ENCODE measurements at regions not wholly inside any gene's neighbourhood (a gene's known extent, or its start where the extent isn't known, plus 50 kb on each side); places are given as distances from the start of the nearest gene placed in this dataset.
"Not testable (repeated sequence)": the region's sequence is repeated elsewhere in the genome, so short reads cannot be mapped to it uniquely, and the experiment has no call there.

DNA sequence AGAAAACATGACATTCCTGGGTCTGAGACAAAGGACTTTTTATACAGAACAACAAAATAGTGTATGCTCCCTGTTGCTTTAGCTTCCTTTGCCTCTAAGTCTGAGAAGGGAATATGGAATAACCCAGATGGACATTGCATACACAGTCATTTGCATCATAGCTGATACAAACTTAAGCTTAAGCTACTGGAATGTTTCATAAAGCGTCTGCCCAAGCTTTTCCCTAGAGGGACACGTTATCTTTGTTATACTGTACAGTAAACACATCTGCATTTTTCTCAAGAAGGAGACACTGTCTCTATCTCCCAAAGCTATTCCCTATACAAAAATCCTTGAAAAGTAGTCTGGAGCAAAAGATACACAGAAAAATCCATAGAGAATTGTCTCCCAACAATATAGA is 775.0 kb downstream of the DIPK2A start:
- no peaks in the 10 kb centered on the region for H3K4me1 ChIP-seq (ENCODE audit: control insufficient read depth, low read length)
- H3K9me2 ChIP-seq (replicated peaks; ENCODE audit: control insufficient read depth, low read length): no peaks in the 10 kb centered on the region
- no peak overlapping the region for H3K4me2 ChIP-seq (ENCODE audit: low read length)
- no peaks in the 10 kb centered on the region for H3K79me2 ChIP-seq (ENCODE audit: control insufficient read depth, low read length)
- no peaks in the 10 kb centered on the region for H4K20me1 ChIP-seq (ENCODE audit: control insufficient read depth, insufficient read depth, low read depth, low read length)
- H3K27ac ChIP-seq (ENCODE audit: low read depth, low read length): no peak overlapping the region
- H3K27me3 ChIP-seq (ENCODE audit: control insufficient read depth, low read length): no peaks in the 10 kb centered on the region
- no peaks in the 10 kb centered on the region for H3K36me3 ChIP-seq (ENCODE audit: control insufficient read depth, low read length)
- H3F3A ChIP-seq (ENCODE audit: control insufficient read depth, insufficient read depth): no peaks in the 10 kb centered on the region
- no peaks in the 10 kb centered on the region for H3K9me3 ChIP-seq (ENCODE audit: control insufficient read depth, insufficient read depth, low read length)
- TF ChIP-seq EZH2phosphoT487 (IDR thresholded peaks at IDR 0.05; ENCODE audit: borderline replicate concordance, low read length) (no peak), CTCF (IDR thresholded peaks at IDR 0.05; ENCODE audit: low read depth, low read length, poor library complexity, severe bottlenecking) (no peak)
- H3K4me3 ChIP-seq (ENCODE audit: low read length): no peak overlapping the region

DNA sequence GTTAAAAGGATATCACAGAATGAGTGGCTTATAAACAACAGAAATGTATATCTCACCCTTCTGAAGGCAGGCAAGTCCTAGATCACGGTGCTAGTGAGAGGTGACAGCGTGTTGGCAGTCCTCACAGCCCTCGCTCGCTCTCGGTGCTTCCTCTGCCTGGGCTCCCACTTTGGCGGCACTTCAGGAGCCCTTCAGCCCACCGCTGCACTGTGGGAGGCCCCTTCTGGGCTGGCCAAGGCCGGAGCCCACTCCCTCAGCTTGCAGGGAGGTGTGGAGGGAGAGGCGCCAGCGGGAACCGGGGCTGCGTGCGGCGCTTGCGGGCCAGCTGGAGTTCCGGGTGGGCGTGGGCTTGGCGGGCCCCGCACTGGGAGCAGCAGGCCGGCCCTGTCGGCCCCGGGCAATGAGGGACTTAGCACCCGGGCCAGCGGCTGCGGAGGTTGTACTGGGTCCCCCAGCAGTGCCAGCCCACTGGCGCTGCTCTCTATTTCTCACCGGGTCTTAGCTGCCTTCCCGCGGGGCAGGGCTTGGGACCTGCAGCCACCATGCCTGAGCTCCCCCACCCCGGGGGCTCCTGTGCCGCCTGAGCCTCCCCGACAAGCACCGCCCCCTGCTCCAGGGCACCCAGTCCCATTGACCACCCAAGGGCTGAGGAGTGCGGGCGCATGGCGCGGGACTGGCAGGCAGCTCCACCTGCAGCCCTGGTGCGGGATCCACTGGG is 778.1 kb downstream of the DIPK2A start:
- not testable (repeated sequence) for H3K27ac ChIP-seq (ENCODE audit: low read depth, low read length); H3K79me2 ChIP-seq (ENCODE audit: control insufficient read depth, low read length); H3K4me1 ChIP-seq (ENCODE audit: control insufficient read depth, low read length); H3F3A ChIP-seq (ENCODE audit: control insufficient read depth, insufficient read depth); H4K20me1 ChIP-seq (ENCODE audit: control insufficient read depth, insufficient read depth, low read depth, low read length); H3K27me3 ChIP-seq (ENCODE audit: control insufficient read depth, low read length); H3K9me2 ChIP-seq (replicated peaks; ENCODE audit: control insufficient read depth, low read length); H3K9me3 ChIP-seq (ENCODE audit: control insufficient read depth, insufficient read depth, low read length); H3K4me2 ChIP-seq (ENCODE audit: low read length); H3K4me3 ChIP-seq (ENCODE audit: low read length); H3K36me3 ChIP-seq (ENCODE audit: control insufficient read depth, low read length)

- no peaks in the 10 kb centered on the region for H3K36me3 ChIP-seq (ENCODE audit: control insufficient read depth, low read length)
- no peaks in the 10 kb centered on the region for H3K4me1 ChIP-seq (ENCODE audit: control insufficient read depth, low read length)
- H4K20me1 ChIP-seq (ENCODE audit: control insufficient read depth, insufficient read depth, low read depth, low read length): no peaks in the 10 kb centered on the region
- H3K27me3 ChIP-seq (ENCODE audit: control insufficient read depth, low read length): no peaks in the 10 kb centered on the region
- no peak for TF ChIP-seq CTCF (IDR thresholded peaks at IDR 0.05; ENCODE audit: low read depth, low read length, poor library complexity, severe bottlenecking)
- TF ChIP-seq EZH2phosphoT487 (IDR thresholded peaks at IDR 0.05; ENCODE audit: borderline replicate concordance, low read length): no peak
- no peaks in the 10 kb centered on the region for H3K9me2 ChIP-seq (replicated peaks; ENCODE audit: control insufficient read depth, low read length)
- no peak overlapping the region for H3K27ac ChIP-seq (ENCODE audit: low read depth, low read length)
- H3K9me3 ChIP-seq (ENCODE audit: control insufficient read depth, insufficient read depth, low read length): no peaks in the 10 kb centered on the region
- no peak overlapping the region for H3K4me3 ChIP-seq (ENCODE audit: low read length)
- no peaks in the 10 kb centered on the region for H3F3A ChIP-seq (ENCODE audit: control insufficient read depth, insufficient read depth)
- no peak overlapping the region for H3K4me2 ChIP-seq (ENCODE audit: low read length)
- H3K79me2 ChIP-seq (ENCODE audit: control insufficient read depth, low read length): no peaks in the 10 kb centered on the region
Measured at GRCh38 chr3:144754076-144754783, 782.6 kb downstream of the DIPK2A start.

DNA sequence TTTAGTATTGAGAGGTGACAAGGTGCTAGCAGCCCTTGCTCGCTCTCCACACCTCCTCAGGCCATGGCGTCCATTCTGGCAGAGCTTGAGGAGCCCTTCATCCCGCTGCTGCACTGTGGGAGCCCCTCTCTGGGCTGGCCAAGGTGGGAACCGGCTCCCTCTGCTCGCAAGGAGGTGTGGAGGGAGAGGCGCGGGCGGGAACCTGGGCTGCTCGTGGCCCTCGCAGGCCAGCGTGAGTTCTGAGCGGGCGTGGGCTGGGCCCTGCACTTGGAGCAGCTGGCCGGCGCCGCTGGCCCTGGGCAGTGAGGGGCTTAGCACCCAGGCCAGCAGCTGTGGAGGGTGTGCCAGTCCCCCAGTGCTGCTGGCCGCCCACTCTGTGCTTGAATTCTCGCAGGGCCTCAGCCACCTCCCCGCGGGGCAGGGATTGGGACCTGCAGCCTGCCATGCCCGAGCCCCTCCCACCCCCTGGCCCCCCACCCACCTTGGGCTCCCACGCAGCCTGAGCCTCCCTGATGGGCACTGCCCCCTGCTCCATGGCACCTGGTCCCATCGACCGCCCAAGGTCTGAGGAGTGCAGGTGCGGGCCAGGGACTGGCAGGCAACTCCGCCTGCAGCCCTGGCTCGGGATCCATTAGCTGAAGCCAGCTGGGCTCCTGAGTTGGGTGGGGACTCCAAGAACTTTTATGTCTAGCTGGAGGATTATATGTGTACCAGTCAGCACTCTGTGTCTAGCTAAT is 785.2 kb downstream of the DIPK2A start:
- Histone ChIP-seq H3K4me3 (ENCODE audit: low read length) (no peak overlapping the region), H3K4me2 (ENCODE audit: low read length) (no peak overlapping the region), H3K36me3 (ENCODE audit: control insufficient read depth, low read length) (no peaks in the 10 kb centered on the region), H3K4me1 (ENCODE audit: control insufficient read depth, low read length) (no peaks in the 10 kb centered on the region), H3K27ac (ENCODE audit: low read depth, low read length) (no peak overlapping the region), H3K79me2 (ENCODE audit: control insufficient read depth, low read length) (no peaks in the 10 kb centered on the region), H4K20me1 (ENCODE audit: control insufficient read depth, insufficient read depth, low read depth, low read length) (no peaks in the 10 kb centered on the region), H3F3A (ENCODE audit: control insufficient read depth, insufficient read depth) (no peaks in the 10 kb centered on the region), H3K9me3 (ENCODE audit: control insufficient read depth, insufficient read depth, low read length) (no peaks in the 10 kb centered on the region), H3K9me2 (replicated peaks; ENCODE audit: control insufficient read depth, low read length) (no peaks in the 10 kb centered on the region), H3K27me3 (ENCODE audit: control insufficient read depth, low read length) (no peaks in the 10 kb centered on the region)
- TF ChIP-seq CTCF (IDR thresholded peaks at IDR 0.05; ENCODE audit: low read depth, low read length, poor library complexity, severe bottlenecking) (no peak), EZH2phosphoT487 (IDR thresholded peaks at IDR 0.05; ENCODE audit: borderline replicate concordance, low read length) (no peak)

Data from DOHH2 (cell line).